H1 (cell line): ENCODE measurements at regions not wholly inside any gene's neighbourhood (a gene's known extent, or its start where the extent isn't known, plus 50 kb on each side); places are given as distances from the start of the nearest gene placed in this dataset.

Experiments used
- CBX5 ChIP-seq: fragments of 300-800, 300-1000 bp; sonication (generic); IDR thresholded peaks from 2 replicates; pipeline ENCODE4 v1.7.1; 2016; ENCODE audit warnings: antibody characterized with exemption, low read length, low read depth
- CREB1 ChIP-seq: IDR thresholded peaks from 2 replicates; pipeline ENCODE4 v1.6.1; 2012; ENCODE audit warnings: inconsistent platforms
- GTF2F1 ChIP-seq: IDR thresholded peaks from 2 replicates; pipeline ENCODE4 v1.6.1; 2012; ENCODE audit warnings: low read depth, low read length, improper control_type of control experiment, borderline replicate concordance
- JUN ChIP-seq: IDR thresholded peaks from 2 replicates; pipeline ENCODE4 v1.6.1; 2011; ENCODE audit warnings: low read depth, mild to moderate bottlenecking, improper control_type of control experiment, low read length
- POLR2AphosphoS5 ChIP-seq: IDR thresholded peaks from 2 replicates; pipeline ENCODE4 v1.6.1; 2011; ENCODE audit warnings: low read depth, low read length
- SP1 ChIP-seq: IDR thresholded peaks from 2 replicates; pipeline ENCODE4 v1.6.1; 2011; ENCODE audit warnings: low read depth, low read length
- SRF ChIP-seq: IDR thresholded peaks from 2 replicates; pipeline ENCODE4 v1.6.1; 2011; ENCODE audit warnings: mild to moderate bottlenecking, low read depth, low read length, moderate library complexity
- TF ChIP-seq, protein P1 (sequence below), 3 experiments: IDR thresholded peaks; 1 replicate in 2 of 3; 2 replicates in 1 of 3; pipeline versions ENCODE4 v1.5.1 to v1.6.1; 2011; ENCODE audit warnings: low read length in 3 of 3, mild to moderate bottlenecking in 3 of 3, inconsistent platforms in 2 of 3, low read depth in 1 of 3, moderate library complexity in 1 of 3; ENCODE audit not compliant: insufficient read depth in 1 of 3; ENCODE audit errors: control extremely low read depth in 1 of 3
- TF ChIP-seq, protein P2 (sequence below): IDR thresholded peaks from 2 replicates; pipeline ENCODE4 v1.6.1; 2011; ENCODE audit warnings: low read length, improper control_type of control experiment

DNA sequence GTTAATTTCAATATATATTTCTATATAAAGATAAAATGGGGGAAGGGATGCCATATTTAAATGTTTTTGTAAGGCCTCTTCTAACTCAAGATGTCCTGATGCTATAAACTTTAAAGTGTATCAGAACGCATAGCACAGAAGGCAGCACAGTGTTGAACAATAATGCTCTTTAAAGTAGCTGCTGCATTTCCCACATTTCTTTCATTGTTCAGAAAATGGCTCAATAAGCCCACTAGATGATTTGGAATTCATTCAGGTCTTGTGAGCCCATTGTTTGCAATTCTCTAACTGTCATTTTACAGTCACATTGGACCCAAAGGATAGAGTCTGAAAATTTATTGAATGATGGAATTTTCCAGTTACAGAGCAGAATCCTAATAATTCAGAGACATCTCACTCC, 64.0 kb upstream of the PCED1B start:
- no peak for TF ChIP-seq SP1
- TF ChIP-seq, protein P1, sequence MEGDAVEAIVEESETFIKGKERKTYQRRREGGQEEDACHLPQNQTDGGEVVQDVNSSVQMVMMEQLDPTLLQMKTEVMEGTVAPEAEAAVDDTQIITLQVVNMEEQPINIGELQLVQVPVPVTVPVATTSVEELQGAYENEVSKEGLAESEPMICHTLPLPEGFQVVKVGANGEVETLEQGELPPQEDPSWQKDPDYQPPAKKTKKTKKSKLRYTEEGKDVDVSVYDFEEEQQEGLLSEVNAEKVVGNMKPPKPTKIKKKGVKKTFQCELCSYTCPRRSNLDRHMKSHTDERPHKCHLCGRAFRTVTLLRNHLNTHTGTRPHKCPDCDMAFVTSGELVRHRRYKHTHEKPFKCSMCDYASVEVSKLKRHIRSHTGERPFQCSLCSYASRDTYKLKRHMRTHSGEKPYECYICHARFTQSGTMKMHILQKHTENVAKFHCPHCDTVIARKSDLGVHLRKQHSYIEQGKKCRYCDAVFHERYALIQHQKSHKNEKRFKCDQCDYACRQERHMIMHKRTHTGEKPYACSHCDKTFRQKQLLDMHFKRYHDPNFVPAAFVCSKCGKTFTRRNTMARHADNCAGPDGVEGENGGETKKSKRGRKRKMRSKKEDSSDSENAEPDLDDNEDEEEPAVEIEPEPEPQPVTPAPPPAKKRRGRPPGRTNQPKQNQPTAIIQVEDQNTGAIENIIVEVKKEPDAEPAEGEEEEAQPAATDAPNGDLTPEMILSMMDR (IDR thresholded peaks at IDR 0.05; ENCODE audit: control extremely low read depth in 1 of 3, insufficient read depth in 1 of 3, low read depth in 1 of 3, low read length in 3 of 3) = no peak
- no peak for TF ChIP-seq POLR2AphosphoS5
- TF ChIP-seq, protein P2, sequence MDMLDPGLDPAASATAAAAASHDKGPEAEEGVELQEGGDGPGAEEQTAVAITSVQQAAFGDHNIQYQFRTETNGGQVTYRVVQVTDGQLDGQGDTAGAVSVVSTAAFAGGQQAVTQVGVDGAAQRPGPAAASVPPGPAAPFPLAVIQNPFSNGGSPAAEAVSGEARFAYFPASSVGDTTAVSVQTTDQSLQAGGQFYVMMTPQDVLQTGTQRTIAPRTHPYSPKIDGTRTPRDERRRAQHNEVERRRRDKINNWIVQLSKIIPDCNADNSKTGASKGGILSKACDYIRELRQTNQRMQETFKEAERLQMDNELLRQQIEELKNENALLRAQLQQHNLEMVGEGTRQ = no peak
- TF ChIP-seq CREB1 = no peak
- no peak for TF ChIP-seq SRF
- TF ChIP-seq GTF2F1 = no peak
- TF ChIP-seq CBX5 = no peak
- no peak for TF ChIP-seq JUN
